T-helper 2 cell treated with Interferon-gamma antibody and Interleukin-4, amounts not matched to agents 5 μg/mL and 100 μg/mL, for 36 hours (primary cell): ENCODE measurements at regions not wholly inside any gene's neighbourhood (a gene's known extent, or its start where the extent isn't known, plus 50 kb on each side); places are given as distances from the start of the nearest gene placed in this dataset.

Experiments
- DNase-seq: peaks from one replicate; pipeline ENCODE4 v3.0.0; 2021; ENCODE audit warnings: low spot score
- H3K27ac Mint-ChIP-seq: one replicate; pipeline ENCODE4 v1.8.0; 2021; ENCODE audit warnings: mild to moderate bottlenecking, mixed read lengths
- H3K27me3 Mint-ChIP-seq: one replicate; pipeline ENCODE4 v1.8.0; 2021; ENCODE audit warnings: low read depth, mixed read lengths
- H3K36me3 Mint-ChIP-seq: one replicate; pipeline ENCODE4 v1.8.0; 2021; ENCODE audit warnings: low read depth, mixed read lengths
- H3K4me1 Mint-ChIP-seq: one replicate; pipeline ENCODE4 v1.8.0; 2021; ENCODE audit warnings: low read depth, mixed read lengths
- H3K4me3 Mint-ChIP-seq: one replicate; pipeline ENCODE4 v1.8.0; 2022; ENCODE audit warnings: mild to moderate bottlenecking, moderate library complexity, mixed read lengths
- H3K9me3 Mint-ChIP-seq: one replicate; pipeline ENCODE4 v1.8.0; 2021; ENCODE audit warnings: mixed read lengths

DNA sequence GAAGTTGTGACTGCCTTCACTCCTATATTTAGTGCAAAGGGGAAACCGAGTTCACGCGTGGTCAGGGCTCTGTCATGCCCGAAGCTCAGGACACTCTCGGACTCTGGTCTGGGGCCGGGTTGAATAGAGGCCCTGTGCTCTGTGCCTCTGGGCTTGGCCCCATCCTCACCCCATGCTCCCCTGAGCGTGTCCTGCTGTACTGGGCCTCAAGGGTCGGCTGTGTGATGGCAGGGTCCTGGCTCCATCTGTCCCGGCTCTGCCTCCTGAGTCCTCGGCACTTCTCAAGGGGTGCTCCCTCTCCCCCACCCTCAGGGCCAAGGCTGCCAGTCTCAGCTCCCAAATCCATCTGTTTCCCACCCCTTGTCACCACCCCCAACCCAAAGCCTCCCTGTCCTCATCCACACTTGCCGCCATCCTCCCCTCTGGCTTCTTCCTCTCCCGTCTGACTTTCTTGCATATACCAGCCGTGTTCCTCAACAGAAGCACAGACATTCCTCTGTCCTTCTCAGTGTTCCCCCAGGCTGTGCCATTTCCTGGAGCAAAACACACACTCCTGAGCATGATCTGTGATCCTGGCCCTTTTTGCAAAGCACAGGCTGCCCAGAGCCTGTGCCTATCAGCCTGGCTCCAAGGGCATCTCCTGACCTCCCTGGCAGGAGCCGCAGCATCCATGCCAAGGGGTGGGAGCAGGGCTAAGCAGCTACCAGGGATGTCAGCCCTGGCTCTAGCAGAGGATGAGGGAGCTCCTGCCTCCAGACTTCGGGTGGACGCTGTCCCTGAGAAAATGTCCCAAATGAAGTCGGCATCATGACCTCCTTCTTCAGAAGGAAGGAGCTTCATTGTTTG, 64.2 kb upstream of the OTOS start:
- Mint-ChIP-seq H3K27me3 (peaks cover 11% of the 10 kb centered on the region), H3K9me3 (peaks cover 3% of the 10 kb centered on the region), H3K36me3 (no peaks in the 10 kb centered on the region), H3K4me3 (no peak overlapping the region), H3K4me1 (peaks cover 4% of the 10 kb centered on the region), H3K27ac (no peak overlapping the region)
- no peak for DNase-seq

- peaks cover 3% of the 10 kb centered on the region for H3K9me3 Mint-ChIP-seq
- peak; percentile 70 for DNase-seq
- H3K36me3 Mint-ChIP-seq = no peaks in the 10 kb centered on the region
- no peak overlapping the region for H3K4me3 Mint-ChIP-seq
- H3K4me1 Mint-ChIP-seq = peaks cover under 1% of the 10 kb centered on the region
- peaks cover 11% of the 10 kb centered on the region for H3K27me3 Mint-ChIP-seq
- no peak overlapping the region for H3K27ac Mint-ChIP-seq
Measured at GRCh38 chr2:240205348-240205747, 64.9 kb upstream of the OTOS start.

GRCh38 chr2:240205772-240206171, 65.3 kb upstream of the OTOS start:
- DNase-seq = no peak
- Mint-ChIP-seq H3K36me3 (no peaks in the 10 kb centered on the region), H3K27ac (no peak overlapping the region), H3K4me1 (no peaks in the 10 kb centered on the region), H3K9me3 (peaks cover 3% of the 10 kb centered on the region), H3K4me3 (no peak overlapping the region), H3K27me3 (peaks cover 11% of the 10 kb centered on the region)

DNA sequence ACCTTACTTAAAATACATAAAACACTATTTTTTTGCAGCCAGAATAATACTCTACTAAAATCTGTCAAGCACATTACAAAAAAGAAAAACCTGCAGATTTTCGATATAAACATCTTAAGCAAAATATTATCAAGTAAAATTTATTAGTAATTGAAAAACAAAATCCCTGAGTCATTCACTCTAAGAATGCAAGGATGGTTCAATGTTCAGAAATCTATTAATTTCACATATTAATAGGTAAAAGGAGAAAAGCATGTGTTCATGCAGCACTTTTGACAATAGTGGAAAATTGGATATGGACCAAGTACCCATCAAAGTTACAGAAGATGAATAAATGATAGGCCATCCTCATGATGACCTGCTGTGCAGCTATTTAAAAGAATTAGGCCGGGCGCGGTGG, 66.2 kb upstream of the OTOS start:
- Mint-ChIP-seq H3K27me3 (peaks cover 5% of the 10 kb centered on the region), H3K4me1 (no peaks in the 10 kb centered on the region), H3K9me3 (peaks cover 3% of the 10 kb centered on the region), H3K27ac (no peak overlapping the region), H3K4me3 (no peak overlapping the region), H3K36me3 (no peaks in the 10 kb centered on the region)
- no peak for DNase-seq

DNA sequence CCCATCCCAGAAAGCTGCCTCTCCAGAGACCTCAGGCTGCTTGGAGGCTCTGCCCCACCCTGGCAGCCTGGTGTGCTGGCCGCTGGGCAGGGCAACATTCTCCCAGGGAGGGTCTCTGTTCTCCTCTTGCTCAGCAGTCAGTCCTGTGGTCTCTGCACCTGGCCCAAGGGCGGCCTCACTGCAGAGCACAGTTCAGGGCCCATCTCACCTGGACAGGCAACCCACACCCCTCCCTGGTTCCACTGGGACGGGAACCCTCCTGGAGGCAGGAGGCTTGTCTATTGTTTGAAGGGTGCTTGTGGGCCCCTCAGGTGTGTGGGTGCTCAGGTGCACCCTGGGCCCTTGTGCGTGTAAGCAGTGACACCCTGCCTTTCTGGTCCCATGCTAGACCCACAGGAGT, 67.2 kb upstream of the OTOS start:
- no peak for DNase-seq
- peaks cover 5% of the 10 kb centered on the region for H3K27me3 Mint-ChIP-seq
- no peak overlapping the region for H3K27ac Mint-ChIP-seq
- H3K4me3 Mint-ChIP-seq = no peak overlapping the region
- H3K36me3 Mint-ChIP-seq = no peaks in the 10 kb centered on the region
- peaks cover 3% of the 10 kb centered on the region for H3K9me3 Mint-ChIP-seq
- no peaks in the 10 kb centered on the region for H3K4me1 Mint-ChIP-seq

- Mint-ChIP-seq H3K36me3 (no peaks in the 10 kb centered on the region), H3K4me1 (no peaks in the 10 kb centered on the region), H3K9me3 (peaks cover 3% of the 10 kb centered on the region), H3K27ac (no peak overlapping the region), H3K27me3 (peaks cover 5% of the 10 kb centered on the region), H3K4me3 (no peak overlapping the region)
- DNase-seq = no peak
Measured at GRCh38 chr2:240208096-240208495, 67.6 kb upstream of the OTOS start.

DNA sequence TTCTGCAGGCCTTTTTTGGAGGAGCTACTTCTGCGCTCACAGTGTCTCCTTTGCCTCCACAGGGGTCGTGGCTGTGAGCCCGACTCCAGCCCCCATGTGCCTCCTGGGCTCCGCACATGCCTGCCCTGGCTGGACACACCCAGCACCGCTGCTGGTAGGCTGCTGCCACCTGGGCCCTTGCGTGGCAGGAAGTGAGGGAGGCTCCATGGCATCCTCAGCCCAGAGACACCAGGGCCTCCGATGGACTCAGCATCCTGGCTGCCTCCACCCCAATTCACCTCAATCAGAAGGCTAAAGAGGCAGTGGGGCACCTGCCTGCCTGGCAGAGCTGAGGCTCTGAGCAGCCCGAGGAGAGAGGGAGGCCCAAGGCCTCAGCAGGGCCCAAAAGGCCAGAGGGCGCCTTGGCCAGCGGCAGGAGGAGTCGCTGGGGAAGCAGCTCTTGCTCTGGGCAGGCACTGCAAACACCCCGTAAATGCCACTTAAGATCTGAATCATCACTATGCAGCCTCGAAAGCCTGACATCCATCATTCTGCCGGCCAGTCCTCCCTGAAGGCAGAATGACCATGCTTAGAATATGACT, 68.3 kb upstream of the OTOS start:
- peaks cover 2% of the 10 kb centered on the region for H3K27me3 Mint-ChIP-seq
- H3K36me3 Mint-ChIP-seq = no peaks in the 10 kb centered on the region
- no peaks in the 10 kb centered on the region for H3K4me1 Mint-ChIP-seq
- H3K4me3 Mint-ChIP-seq = no peak overlapping the region
- no peak for DNase-seq
- H3K27ac Mint-ChIP-seq = no peak overlapping the region
- peaks cover 3% of the 10 kb centered on the region for H3K9me3 Mint-ChIP-seq

DNA sequence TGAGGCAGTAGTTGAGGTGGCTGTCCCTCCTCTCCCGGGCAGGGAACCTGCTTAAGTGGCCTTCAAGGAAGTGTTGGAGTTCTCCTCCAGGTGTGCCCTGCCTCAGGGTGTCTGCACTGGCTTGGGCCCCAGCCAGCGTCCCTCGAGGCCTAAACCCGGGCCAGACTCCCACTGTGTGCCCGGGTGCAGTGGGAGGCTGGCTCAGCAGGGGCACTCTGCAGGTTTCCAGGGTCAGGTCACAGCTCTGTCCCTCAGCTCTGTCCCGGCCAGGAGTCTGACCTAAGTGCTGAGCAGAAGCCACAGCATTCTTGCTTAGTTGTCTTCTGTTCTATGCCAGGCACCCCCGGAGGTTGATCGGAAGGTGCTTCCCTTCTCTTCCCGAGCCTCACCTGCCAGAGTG, 69.0 kb upstream of the OTOS start:
- Mint-ChIP-seq H3K9me3 (peaks cover 3% of the 10 kb centered on the region), H3K27me3 (peaks cover 2% of the 10 kb centered on the region), H3K4me1 (no peaks in the 10 kb centered on the region), H3K27ac (no peak overlapping the region), H3K4me3 (no peak overlapping the region), H3K36me3 (no peaks in the 10 kb centered on the region)
- no peak for DNase-seq

GRCh38 chr2:240210198-240210965, 69.9 kb upstream of the OTOS start:
- H3K27ac Mint-ChIP-seq = no peak overlapping the region
- no peak overlapping the region for H3K4me3 Mint-ChIP-seq
- no peaks in the 10 kb centered on the region for H3K4me1 Mint-ChIP-seq
- peaks cover 3% of the 10 kb centered on the region for H3K9me3 Mint-ChIP-seq
- no peaks in the 10 kb centered on the region for H3K36me3 Mint-ChIP-seq
- no peak for DNase-seq
- no peaks in the 10 kb centered on the region for H3K27me3 Mint-ChIP-seq

DNA sequence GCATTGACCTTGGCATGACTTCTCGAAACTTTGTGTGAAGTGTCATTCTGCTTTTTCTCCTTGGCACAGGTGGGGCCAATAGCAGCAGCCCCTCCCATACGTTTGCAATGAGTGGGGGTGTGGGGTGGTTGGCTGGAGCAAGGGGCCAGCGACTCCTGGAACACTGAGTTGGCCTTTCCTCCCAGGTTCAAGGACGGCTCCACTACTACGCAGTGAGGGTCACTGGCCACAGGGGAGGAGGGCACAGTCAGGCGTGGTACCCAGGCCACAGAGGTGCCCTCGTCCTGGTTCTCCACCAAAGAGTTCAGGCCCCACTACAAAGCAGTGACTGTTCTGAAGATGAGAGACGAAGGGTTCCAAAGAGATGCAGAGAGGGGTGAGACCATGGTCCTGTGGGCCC, 70.6 kb upstream of the OTOS start:
- Mint-ChIP-seq H3K9me3 (peaks cover 3% of the 10 kb centered on the region), H3K27ac (no peak overlapping the region), H3K4me3 (no peak overlapping the region), H3K36me3 (no peaks in the 10 kb centered on the region), H3K4me1 (no peaks in the 10 kb centered on the region), H3K27me3 (no peaks in the 10 kb centered on the region)
- no peak for DNase-seq

GRCh38 chr2:240211598-240212424, 71.4 kb upstream of the OTOS start:
- Mint-ChIP-seq H3K9me3 (no peaks in the 10 kb centered on the region), H3K36me3 (no peaks in the 10 kb centered on the region), H3K27me3 (no peaks in the 10 kb centered on the region), H3K4me1 (no peaks in the 10 kb centered on the region), H3K27ac (no peak overlapping the region), H3K4me3 (no peak overlapping the region)
- DNase-seq = no peak

- Mint-ChIP-seq H3K36me3 (no peaks in the 10 kb centered on the region), H3K27me3 (no peaks in the 10 kb centered on the region), H3K9me3 (no peaks in the 10 kb centered on the region), H3K4me3 (no peak overlapping the region), H3K27ac (no peak overlapping the region), H3K4me1 (no peaks in the 10 kb centered on the region)
- DNase-seq = no peak
Measured at GRCh38 chr2:240212425-240213225, 72.2 kb upstream of the OTOS start.

DNA sequence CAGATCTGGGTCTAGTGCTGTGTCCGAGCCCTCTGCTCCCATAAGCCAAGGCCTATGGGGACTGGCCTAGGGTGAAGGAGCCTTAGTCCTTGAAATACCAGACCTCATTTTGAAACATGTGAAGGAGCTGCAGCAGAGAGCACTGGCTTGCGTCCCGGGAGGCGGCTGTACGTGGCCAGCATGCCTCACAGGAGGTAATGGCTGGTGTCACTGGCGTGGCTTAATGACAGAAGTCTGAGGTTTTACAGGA, 72.7 kb upstream of the OTOS start:
- H3K36me3 Mint-ChIP-seq = no peaks in the 10 kb centered on the region
- no peaks in the 10 kb centered on the region for H3K27me3 Mint-ChIP-seq
- H3K4me1 Mint-ChIP-seq = no peaks in the 10 kb centered on the region
- H3K27ac Mint-ChIP-seq = no peak overlapping the region
- H3K9me3 Mint-ChIP-seq = no peaks in the 10 kb centered on the region
- no peak for DNase-seq
- H3K4me3 Mint-ChIP-seq = no peak overlapping the region
